GM18870 (cell line): ENCODE measurements at regions not wholly inside any gene's neighbourhood (a gene's known extent, or its start where the extent isn't known, plus 50 kb on each side); places are given as distances from the start of the nearest gene placed in this dataset.

Source experiments
- ATAC-seq: cut with Tn5 transposase; IDR thresholded peaks from one replicate; pipeline ENCODE4 v1.9.1; 2021; ENCODE audit warnings: moderate library complexity; ENCODE audit not compliant: unreplicated experiment

DNA sequence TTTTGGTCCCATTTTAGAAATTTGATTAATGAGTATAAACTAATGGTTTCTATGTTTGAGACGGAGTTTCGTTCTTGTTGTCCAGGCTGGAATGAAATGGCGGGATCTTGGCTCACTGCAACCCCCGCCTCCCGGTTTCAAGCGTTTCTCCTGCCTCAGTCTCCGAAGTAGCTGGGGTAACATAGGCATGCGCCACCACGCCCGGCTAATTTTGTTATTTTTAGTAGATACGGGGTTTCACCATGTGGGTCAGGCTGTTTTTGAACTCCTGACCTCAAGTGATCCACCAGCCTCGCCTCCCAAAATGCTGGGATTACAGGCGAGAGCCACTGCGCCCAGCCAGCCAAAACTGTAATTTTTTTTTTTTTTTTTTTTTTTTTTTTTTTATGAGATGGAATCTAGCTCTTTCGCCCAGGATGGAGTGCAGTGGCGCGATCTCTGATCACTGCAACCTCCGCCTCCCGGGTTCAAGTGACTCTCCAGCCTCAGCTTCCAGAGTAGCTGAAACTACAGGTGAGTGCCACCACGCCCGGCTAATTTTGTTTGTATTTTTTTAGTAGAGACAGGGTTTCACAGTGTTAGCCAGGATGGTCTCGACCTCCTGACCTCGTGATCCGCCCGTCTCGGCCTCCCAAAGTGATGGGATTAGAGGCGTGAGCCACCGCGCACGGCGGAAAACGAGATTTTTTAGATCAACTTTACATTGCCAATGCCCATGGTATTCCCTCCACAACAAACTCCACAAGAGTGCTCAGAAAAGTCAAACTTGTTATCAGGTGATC is 127.8 kb downstream of the HFE start:
- ATAC-seq: no peak

DNA sequence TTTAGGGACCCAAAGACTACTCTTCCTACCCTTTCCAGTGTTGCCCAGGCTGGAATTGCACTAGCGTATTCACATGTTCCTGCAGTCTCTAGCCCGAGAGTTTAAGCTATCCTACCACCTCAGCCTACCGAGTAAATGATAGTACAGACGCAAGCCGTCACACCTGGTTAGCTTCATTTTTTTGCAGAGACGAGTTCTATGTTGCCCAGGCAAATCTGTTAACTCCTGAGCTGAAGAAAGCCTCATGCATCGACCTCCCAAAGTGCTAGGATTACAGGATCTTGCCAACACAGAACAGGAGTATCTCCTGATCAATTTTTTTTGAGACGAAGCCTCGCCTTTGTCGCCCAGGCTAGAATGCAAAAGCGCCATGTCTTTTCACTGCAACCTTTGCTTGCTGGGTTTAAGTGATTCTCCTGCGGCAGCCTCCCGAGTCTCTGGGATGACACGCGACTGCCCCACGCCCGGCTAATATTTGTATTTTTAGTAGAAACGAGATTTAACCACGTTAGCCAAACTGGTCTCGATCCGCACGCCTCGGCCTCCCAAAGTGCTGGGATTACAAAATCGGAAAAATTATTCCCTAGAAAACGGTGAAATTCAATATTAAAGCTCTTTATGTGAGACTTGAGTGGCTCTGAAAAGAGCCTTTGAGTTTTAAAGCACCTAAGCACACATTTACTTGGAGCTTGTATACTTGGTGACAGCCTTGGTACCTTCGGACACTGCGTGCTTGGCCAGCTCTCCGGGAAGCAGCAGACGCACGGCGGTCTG is 128.5 kb downstream of the HFE start:
- ATAC-seq: no peak

DNA sequence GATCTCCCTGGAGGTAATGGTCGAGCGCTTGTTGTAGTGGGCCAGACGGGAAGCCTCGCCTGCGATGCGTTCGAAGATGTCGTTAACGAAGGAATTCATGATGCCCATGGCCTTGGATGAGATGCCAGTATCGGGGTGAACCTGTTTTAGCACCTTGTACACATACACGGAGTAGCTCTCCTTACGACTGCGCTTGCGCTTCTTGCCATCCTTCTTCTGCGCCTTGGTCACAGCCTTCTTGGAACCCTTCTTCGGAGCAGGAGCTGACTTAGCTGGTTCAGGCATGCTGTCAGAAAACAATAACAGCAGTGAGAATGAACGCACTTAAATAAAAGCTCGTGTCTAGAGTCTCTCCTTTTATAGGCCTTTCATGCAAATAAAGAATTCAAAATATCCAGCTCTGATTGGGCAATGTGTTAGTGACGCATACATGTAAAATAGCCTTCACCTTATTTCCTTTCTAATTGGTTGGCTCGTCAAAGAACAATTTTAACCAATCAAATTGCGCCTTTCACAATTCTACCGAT is 129.2 kb downstream of the HFE start:
- peak; percentile 79 for ATAC-seq

DNA sequence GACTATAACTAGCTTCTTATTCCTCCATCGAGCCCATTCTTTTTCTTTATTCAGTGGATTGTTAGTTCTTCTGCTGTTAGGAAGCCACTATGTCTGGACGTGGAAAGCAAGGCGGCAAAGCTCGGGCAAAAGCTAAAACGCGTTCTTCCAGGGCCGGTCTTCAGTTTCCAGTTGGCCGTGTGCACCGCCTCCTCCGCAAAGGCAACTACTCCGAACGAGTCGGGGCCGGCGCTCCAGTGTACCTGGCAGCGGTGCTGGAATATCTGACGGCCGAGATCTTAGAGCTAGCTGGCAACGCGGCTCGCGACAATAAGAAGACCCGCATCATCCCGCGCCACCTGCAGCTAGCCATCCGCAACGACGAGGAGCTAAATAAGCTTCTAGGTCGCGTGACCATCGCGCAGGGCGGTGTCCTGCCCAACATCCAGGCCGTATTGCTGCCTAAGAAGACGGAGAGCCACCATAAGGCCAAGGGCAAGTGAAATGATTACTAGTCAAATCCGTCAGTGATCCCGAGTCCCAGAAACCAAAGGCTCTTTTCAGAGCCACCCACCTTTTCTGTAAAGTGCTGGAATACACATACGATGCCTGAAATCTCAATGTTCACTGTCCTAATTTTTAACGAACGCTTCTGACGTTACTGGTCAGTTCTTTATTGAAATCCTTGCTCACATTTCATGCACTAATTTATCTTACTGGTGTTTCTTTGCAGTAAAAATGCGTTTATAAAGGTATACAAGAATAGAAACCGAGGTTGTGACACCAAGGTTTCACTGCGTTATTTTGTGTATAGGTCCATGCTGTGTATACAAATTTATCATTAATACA is 129.9 kb downstream of the HFE start:
- peak; percentile 23 for ATAC-seq

DNA sequence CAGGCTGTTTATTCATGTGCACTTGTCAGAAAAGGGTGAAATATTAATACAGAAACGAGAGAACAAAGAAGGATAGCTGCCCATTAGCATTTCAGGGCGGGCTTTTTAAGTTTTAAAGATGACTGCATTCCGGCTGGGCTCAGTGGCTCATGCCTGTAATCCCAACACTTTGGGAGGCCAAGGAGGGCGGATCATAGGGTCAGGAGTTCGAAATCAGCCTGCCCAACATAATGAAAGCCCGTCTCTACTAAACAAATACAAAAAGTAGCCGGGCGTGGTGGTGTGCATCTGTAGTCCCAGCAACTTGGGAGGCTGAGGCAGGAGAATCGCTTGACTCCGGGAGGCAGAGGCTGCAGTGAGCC is 130.5 kb downstream of the HFE start:
- no peak for ATAC-seq

DNA sequence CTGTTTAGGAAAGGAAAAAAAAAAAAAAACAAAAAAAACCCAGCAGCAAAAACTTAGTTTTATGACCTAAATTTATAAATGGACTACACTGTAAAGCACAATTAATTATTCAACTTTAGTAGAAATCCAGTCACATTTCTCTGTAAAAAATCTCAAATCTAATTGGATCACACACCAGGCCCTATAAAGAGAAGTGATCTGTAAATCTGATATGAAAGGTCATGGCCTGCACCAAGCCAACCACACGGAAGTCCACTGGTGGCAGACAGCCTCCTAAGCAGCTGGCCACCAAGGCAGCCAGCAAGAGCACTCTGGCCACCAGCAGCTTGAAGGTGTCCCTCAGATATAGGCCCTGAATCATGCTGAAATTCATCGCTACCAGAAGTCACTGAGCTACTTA is 131.6 kb downstream of the HFE start:
- no peak for ATAC-seq

DNA sequence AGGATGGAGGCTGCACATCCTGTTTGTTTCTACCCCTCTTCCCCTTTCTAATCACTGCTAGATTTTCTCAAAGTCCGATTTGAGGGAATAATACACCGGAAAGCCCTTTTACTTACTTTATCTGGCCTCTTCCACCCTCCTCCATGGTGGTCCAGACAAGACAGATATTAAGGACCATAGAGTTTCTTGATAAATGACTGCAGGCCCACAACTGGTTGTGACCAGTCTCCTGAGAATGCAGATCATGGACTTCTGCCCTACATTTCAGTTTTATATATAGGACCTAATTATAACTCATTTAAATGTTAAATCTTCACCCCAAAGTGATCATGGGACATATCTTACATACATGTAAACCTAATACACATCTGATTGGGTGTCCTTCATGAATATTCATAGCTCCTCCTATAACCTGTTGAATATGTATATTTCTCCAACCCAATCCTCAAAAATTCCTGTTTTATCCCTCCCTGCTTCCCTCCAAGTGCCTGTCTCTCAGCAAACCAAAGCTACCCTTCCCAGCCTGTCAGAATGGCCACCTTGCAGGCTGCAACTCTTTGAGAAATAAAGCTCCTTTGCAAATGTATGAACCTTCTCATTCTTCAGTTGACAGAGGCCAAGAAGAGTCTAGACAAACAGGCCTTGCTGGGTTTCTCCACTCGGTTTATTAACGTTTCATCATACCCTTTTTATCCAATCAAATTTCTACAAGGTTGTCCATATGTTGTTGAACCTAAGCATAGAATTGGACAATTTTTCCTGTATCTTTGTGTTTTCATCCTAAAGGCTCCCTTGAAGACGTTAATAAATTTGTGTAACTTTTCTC is 133.1 kb downstream of the HFE start:
- no peak for ATAC-seq

DNA sequence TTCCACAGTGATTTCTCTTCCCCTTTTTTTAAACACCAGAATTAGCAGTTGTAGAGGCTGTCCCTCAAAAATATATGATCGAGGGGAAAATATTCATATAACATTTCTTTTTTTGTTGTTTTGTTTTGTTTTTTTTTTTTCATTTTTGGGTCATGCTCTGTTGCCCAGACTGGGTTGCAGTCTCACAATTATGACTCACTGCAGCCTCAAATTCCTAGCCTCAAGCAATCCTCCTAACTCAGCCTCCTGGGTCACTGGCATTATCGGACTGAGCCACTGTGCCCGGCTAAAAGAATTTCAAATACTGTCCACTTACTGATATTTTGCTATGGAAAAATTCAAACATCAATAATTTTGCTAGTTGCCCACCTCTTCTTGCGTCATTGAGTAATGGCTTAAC is 134.0 kb downstream of the HFE start:
- ATAC-seq: no peak

DNA sequence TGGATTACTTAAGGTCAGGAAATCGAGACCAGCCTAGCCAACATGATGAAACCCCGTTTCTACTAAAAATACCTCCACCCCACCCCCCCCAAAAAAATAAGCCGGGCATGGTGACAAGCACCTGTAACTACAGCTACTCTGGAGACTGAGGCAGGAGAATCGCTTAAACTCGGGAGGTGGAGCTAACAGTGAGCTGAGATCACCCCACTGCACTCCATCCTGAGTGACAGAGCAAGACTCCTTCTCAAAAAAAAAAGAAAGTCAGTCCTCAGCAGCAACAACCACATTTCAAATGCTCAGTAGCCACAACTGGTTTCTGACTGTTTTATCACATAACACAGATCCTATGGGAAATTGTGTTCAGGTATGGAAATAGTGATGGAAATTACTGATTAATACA is 135.3 kb downstream of the HFE start:
- ATAC-seq: no peak

DNA sequence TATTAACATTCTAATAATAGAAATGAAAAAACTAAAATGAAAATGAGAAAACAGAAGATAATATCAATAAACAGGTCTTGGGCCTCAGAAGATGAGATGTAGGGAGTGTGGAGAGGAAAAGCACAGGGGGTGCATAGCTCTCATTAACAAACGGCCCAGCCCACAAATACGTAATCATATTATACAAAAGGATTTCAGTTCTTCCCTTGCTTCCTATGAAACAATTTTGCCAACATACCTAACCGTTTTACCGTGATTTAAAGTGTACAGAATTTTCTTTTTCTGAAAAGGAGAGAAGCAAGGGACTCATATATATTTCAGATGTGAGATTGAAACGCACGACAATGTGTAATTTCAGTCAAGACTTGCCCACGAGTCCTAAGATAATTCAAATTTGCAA is 136.0 kb downstream of the HFE start:
- ATAC-seq: no peak

DNA sequence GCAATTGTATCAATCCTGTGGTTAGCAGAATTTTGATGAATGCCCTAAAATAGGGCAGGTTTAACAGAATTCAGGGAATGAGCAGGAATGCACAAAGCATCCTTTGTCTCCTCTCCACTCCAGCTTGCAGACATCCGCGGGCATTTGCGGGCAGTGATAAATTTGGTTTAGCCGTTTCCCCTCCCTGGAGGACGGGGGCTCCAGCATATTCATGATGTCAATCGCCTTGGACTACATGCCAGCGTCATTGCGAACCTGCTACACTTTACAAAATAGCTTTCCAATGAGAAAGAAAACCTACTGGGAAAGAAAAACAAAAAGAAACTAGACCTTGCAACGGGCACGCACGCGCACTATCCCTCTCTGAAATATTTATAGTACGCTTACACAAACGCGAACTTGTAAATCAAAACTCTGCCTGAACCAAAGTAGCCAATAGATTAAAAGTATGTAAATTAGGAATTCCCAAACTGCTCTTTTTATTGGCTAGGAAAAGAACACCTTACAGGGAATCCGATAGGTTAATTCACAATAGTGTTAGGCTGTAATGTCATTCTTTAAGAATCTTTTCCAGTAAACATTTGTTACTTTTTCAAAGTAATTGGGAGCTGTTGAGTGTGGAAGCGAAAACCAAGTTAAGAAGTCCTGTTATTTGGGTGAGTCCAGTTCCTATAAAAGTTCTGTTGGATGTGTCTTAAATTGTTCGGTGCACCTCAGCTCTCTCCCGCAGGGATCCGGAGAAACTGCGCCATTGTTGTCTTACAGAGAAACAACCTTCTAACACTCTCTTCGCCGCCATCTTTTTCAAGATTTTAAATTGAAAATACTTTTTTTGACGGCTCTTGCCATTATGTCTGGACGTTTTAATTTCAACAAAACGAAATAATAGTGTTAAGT is 136.7 kb downstream of the HFE start:
- ATAC-seq: peak; percentile 68

DNA sequence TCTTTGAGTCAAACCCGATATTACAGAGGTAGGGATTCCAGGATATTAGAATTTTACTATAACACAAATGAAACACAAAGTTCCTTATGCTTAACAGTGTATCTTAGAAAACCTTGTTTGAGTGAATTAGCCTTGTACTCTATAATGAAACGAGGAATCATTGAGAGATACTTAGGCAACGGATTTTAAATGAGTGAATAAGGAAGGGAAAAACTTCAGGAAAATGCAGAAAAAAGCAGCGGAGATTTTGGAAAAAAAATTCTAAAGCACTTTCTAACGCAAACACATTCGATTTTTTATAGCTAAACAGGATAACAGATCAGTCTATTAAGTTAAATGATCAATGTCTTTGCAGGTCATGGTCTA is 137.3 kb downstream of the HFE start:
- no peak for ATAC-seq

DNA sequence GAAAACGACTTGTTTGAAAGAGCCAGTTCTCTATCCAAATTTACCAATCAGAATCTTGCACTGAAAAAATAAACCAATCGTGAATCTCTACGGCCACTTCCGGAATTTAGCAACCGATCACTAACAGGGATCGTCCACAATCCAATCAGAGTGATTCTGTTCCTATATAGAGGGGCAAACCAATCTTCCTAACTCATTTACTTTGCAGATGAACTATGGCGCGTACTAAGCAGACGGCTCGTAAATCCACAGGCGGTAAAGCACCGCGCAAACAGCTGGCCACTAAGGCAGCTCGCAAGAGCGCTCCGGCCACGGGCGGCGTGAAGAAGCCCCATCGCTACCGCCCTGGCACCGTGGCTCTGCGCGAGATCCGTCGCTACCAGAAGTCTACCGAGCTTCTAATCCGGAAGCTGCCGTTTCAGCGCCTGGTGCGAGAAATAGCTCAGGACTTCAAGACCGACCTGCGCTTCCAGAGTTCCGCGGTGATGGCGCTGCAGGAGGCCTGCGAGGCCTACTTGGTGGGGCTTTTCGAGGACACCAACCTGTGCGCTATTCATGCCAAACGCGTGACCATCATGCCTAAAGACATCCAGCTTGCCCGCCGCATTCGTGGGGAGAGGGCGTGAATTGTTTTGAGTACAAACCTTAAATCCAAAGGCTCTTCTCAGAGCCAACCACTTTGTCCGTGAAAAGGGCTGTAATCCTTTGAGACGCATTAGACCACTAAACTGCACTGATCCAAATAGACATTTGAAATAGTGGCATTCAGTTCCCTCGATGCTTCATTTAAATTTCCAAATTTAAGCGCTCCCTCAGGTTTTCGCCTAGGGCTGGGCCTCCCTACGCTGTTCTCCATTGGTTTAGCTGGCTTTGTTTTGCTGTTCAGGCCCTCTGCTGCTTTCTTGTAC is 138.0 kb downstream of the HFE start:
- no peak for ATAC-seq

DNA sequence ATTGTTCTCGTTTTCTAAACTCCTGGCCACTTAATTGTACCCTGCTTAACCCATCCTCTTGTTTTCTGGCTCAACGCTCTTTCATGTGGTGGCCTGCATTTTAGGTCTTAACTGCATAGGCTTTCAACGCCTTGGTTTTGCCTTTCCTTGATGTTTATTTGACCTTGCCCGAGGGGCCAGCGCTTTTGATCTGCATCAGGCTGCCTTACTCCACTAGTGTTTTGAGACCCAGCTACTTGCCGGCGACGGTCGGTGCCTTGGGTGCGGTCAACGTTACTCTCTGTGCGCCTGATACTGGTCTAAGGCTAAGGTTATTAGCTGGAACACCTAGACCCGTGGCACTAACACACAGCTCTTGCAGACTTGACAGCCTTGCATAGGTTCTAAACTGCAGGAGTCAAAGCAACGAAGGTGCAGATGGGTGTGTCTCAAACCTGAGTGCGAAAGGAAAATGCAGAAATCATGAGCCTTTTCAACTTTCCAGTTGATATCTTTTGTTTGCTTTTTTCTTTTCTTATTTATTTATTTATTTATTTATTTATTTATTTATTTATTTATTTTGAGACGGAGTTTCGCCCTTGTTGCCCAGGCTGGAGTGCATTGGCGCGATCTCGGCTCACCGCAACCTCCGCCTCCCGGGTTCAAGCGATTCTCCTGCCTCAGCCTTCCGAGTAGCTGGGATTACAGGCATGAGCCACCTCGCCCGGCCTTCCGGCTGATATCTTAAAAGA is 138.8 kb downstream of the HFE start:
- ATAC-seq: no peak

DNA sequence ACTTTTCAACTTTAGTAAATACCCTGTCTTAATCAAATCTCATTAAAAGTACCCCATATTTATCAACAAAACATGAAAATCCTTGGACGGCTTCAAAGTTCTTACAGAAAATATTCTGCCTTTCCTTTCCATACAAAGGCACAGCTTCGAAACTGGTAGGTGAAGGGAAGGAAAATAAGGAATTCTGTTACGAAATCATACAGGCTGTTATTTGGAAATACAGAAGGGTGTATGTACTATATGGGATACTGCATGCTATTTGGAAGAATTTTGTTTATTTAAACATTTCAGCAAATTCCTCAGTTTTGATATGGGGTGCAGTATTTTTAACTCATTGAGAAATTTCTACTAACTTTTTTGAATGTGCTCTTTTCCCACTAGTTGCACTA is 138.4 kb upstream of the BTN3A2 start:
- no peak for ATAC-seq

DNA sequence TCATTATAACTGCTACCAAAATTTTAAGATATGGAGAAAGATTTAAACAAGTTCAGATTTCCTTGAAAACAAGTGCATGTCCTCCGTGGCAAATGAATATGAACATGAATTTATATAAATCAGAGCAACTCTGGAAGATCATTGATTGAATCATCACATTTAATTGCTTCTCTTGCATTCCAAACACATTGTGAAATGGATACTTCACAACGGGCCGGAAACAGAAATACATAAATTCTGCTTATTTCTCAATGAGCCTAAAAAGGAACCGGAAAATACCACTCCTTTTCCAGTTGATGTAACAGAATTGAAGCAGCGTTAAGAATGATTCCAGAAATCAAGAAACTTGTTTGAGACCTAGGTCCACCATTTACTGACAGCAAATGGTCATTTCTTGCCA is 134.6 kb upstream of the BTN3A2 start:
- no peak for ATAC-seq

DNA sequence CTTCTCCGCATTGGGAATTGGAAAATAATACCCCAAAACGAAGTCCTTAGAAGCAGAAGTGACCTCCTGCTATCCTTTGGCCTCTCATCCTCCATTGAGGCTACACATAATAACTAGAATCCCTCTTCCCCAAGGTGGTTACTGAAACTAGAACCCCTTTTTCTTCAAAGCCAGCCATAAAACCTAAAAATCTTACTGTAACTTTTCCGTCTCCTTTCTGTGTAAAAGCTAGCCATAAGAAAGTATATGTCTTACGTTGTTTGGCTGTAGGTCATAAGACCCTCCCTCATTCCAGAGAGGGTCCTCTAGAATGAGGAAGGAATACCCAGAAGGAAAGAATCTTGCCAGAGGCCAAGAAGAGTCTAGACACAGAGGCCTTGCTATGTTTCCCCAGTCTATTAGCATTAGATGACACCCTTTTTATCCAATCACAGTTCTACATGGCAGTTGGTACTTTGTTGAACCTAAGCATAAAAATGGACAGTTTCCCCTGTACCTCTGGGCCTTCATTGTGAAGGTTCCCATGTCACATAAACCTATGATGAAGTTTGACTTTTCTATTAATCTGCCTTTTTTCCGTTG is 133.9 kb upstream of the BTN3A2 start:
- ATAC-seq: no peak
